ENCODE measurements at regions not wholly inside any gene's neighbourhood (a gene's known extent, or its start where the extent isn't known, plus 50 kb on each side); places are given as distances from the start of the nearest gene placed in this dataset.
"Not testable (repeated sequence)": the region's sequence is repeated elsewhere in the genome, so short reads cannot be mapped to it uniquely, and the experiment has no call there.

DNA sequence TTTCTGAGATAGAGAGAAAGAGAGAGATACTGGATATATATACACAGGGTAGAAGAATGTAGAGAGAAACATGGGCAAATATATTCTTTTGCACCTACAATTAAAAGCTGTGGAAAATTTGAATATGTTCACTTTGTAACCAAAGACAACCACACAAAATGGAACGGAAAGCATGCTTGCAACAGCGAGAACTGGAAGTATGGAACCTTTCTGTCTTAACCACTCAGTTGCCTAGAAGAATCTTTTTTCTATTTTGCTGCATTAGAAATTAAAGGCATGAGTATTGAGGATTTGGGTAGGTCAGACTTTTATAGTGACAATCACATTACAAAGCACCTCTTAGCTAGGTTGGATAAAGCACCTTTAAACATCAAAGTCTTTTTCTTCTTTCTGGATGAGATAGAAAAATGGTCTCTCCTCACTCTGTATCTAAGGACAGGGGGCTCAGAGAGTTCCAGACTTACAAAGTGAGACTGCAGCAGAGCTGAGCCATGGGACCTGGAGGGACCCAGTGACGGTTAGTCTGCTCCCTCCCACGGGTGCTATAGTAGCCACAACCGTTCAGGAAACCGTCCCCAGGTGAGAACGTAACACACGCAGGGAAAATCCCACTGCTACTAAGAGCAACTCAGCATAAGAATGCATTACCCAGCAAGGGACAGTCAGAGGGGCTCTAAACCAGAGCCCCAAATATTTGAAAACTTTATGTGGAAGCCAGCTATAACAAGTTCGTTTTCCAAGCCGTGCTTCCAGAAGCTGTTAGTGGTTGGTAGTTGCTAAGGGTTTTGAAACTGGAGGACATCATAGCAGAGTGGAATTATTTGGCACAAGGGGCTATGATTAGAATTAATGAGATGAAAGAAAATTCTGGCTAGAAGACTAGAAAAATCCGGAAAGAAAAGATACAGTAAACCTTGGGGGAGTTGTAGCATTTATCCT lies 97.1 kb downstream of the DAD1 start:
- DNase-seq: no peak

DNA sequence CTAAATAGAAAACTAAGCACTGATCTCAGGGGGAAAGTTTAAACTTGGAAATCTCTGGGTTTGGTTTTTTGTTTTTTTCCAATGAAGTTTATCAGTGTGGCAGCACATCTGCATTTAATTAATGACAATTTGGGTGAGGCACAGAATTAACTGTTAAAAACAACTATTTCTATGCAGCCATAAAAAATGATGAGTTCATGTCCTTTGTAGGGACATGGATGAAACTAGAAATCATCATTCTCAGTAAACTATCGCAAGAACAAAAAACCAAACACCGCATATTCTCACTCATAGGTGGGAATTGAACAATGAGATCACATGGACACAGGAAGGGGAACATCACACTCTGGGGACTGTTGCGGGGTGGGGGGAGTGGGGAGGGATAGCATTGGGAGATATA lies 98.0 kb downstream of the DAD1 start:
- not testable (repeated sequence) for DNase-seq

- DNase-seq: no peak
These were observed 98.8 kb downstream of the DAD1 start for GRCh38 chr14:22489957-22490950.

DNA sequence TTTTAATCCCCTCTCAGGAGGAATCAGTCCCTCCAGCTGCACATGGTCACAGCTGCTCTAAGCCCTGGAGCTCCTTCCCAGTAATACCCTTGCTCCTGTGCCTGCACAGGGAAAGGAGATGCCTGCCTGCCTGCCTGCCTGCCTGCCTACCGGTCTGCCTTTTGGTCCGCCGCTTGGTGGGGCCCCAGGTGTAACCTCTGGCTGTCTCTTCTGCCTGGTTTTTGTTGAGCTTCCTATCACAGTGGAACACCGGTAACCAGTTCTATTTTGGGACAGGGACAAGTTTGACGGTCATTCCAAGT lies 99.8 kb downstream of the DAD1 start:
- DNase-seq: no peak

DNA sequence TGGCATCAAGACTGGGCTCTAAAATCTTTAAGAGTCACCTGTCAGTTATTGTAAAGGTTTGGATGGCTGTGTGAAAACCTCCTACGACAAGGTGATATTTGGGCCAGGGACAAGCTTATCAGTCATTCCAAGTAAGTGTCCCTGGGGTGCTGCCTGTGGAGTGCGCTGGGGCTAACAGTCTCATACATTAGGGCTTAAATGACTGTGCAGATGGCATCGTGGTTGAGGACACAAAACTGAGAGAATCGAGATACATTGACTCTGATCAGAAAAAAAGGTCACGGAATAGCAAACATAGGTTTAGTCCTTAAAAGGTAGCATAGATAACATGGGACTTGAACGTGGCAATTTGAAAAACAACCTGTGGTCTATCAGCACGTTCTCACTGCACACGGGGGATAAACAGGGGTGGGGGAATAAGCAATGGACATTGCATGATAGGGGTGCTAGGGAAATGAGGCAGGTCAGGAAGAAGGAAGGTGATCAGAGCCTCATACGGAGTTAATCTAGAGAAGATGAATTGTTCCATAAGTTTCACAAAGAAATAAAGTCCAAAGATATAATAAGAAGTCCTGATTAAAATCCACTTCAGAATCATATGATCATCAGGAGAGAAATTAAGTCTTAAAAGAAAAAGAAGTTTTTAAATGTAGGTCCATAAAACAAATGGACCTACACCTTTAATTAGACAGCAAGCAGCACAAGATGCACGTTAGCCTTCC lies 100.3 kb downstream of the DAD1 start:
- no peak for DNase-seq

DNA sequence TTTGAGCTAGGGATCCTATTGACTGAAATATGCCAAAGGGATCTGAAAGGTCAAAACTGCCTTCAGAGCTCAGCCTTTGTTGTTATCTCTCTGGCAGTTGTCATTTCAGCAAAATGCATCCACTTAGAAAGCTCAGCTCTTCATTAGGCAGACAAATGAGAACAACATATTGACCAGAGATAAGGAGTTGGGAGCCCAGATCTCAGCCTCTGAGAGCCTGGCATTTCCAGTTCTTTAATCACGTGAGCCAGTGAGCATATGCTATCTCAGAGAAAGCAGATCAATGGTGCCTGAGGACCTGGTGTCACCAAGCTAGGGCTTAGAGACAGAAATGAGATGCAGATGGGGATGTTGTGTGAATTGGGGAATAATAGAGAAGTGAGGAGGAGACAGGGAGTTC lies 101.1 kb downstream of the DAD1 start:
- DNase-seq: no peak

DNA sequence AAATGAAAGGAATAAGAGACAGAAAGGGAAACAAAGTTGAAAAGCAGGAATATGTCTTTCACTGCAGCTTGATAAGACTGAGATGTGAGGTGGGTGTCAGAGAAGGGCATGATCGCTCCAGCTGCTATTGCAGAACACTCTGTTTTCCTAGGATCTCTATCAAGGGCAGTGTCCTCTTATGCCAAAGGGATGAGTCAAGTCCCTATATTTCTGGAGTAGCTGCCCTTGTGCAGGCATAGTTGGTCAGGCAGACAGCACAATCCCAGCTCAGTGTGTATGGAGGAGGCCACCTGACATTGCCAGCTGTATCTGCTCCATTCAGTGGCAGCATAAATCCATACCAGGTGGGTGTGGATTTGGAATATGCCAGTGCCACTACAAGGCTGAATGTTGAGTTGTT lies 101.6 kb downstream of the DAD1 start:
- no peak for DNase-seq

- DNase-seq: no peak
These were observed 102.3 kb downstream of the DAD1 start for GRCh38 chr14:22486675-22487074.

- no peak for DNase-seq
These were observed 103.4 kb downstream of the DAD1 start for GRCh38 chr14:22485649-22486048.

DNA sequence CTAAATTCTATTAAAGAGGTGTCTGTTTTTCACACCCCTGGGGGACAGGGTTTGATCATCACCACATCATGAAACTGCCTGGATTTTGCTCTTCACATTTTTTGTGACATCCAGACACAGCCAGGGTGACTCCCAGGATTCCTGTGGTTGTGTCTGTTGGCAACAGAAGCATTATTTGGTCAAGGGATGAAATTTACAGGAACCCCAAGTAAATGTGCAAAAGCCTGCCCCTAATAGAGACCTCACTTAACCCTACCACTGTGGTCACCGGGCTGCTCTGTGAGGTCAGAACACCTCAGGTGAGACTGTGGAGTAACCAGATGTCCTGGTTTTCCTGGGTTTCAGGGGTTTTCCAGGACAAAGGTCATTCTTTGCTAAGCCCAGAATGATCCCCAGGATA lies 103.8 kb downstream of the DAD1 start:
- DNase-seq: no peak

- DNase-seq: no peak
These were observed 104.4 kb downstream of the DAD1 start for GRCh38 chr14:22484632-22485031.

DNA sequence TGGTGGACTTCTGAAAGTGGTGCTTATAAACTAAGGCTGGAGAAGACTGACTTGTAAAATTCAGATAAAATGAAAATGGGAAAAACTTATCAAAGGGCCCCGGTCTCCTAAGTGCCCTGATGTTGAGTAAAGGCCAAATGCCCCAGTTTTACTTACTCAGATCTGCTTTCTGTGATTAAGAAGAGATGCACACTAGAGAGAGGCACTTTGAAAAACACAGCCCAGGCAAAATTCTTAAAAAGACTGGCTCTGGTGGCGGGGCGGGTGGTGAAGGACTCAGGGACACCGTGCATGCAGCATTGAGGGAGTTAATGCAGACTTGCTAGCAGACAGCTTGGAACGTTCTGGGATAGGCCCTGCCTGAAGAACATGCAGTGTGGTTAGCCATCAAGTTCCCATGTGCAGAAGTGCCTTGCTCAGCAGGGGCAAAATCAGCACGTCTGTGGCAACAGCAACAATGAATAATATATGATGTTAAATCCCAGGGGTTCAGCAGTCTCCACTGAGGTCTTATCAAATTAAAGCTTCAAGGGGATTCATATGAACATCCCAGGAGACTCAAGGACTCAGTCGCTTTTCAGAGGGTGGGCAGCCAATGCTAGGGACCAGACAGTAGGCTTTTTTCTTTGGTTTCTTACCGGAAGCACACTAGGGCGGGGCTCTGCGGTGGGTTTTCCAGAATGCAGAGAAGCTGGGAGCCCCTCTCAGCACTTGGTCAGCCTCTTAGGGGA lies 105.0 kb downstream of the DAD1 start:
- DNase-seq: no peak

DNA sequence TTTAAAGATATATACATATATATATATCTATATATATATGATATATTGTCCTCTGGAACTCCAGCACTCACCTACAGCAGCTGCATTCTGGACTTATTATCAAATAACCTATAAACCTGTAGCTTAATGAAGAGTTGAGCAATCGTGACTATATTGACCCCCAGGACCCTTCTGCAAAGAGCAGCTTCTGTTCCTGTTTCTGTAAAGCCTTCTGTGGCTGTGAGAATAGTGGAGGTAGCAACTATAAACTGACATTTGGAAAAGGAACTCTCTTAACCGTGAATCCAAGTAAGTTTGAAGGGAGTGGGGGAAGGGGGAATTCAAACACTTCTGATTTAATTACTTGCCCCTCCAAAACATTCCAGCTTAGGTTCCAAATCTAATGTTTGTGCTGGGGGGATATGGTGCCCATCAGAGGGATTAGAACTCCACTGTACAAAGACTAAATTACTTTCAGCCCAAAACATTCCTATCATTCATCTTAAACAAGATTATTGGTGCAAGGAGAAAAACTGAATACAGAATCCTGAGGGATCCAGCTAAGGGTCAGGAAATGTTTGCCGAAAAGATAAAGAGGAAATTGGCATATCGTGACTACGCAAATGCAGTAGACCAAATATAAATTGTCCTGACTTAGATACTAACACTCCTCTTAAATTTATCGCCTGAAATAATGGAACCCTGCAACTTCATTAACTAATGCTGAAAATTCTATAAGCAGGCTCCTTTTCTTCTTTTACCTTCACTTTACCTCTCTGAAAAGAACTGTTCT lies 106.1 kb downstream of the DAD1 start:
- DNase-seq: no peak

GRCh38 chr14:22482085-22482694 lies 106.8 kb downstream of the DAD1 start:
- DNase-seq: no peak

DNA sequence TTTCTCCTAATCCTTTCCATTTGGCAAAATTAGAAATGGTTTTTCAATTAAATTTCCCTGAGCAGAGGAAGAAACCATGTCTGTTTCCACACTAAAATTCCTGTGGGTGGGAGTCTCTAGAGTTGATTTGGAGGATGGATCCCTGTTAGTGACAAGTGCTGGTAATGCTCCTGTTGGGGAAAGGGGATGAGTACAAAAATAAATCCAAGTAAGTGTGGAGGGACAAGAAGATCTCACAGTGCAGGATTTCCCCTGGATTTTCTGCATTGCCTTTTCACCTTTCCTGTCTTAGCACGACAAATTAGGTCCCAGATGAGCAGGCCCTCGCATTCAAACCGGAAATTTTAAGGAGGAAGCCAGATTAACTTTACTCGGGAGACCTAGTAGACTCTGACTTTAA lies 107.5 kb downstream of the DAD1 start:
- DNase-seq: no peak

- DNase-seq: no peak
These were observed 109.1 kb downstream of the DAD1 start for GRCh38 chr14:22479776-22480464.

GRCh38 chr14:22479132-22479531 lies 109.9 kb downstream of the DAD1 start:
- DNase-seq: no peak

DNA sequence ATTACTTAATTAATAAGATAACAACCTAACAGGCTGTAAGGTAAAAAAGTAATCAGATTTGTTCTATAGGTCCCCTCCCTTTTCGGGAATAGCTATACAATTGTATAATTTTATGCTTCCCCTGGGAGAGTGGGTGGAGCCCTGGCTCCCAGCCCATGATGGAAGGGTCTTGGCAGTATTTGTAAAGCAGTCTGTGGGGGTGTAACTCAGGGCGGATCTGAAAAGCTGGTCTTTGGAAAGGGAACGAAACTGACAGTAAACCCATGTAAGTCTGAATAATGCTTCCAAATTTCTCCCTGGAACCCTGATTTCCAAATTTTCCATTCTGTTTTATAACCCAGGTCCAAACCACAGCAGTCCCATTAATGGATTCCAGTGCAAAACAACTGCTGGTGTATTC lies 110.4 kb downstream of the DAD1 start:
- DNase-seq: no peak

DNA sequence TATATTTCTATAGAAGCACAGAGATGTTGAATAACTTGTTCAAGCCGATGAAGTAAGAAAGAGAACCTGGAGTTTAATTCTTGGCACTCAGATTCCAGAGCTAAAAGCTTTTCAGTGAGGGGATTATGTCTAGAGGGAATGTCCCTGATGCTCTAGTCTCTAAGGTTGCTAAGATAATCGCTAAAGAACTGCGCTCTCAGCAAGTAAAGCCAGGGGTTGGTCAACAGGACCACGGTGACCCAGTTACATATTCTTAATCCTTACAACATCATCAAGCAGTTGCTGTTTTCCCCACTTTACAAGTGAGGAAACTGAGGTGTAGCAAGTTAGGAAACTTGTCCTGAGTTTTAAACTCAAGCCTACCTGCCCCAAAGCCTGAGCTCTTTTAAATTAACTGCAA lies 110.8 kb downstream of the DAD1 start:
- no peak for DNase-seq

DNA sequence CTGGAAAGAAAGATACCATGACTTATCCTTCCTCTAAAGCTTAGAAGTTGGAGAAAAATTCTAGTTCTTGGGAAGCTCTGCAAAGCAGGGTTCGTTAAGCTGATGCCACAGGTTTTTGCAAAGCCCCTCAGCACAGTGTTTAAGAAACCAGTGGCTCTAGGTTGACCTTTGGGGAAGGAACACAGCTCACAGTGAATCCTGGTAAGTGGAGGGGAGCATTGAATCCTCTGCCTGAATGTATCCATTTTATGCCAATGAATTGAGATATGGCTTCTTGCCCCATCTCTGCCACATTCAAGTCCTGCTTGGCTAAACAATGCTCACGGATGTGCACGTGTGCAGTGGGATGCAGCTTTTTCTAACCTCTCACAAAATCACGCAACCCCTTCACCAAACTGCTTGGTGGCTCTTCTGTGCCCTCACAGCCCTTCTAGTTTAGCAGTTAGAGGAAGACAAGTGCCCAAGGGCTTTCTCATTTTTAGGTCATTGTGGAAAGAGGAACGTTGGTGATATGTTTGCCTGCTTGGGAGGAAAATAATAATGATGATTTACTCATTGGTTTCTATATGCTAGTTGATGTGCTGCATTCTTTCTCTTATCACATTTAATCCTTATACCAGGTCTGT lies 111.3 kb downstream of the DAD1 start:
- no peak for DNase-seq
